ENCODE measurements at regions not wholly inside any gene's neighbourhood (a gene's known extent, or its start where the extent isn't known, plus 50 kb on each side); places are given as distances from the start of the nearest gene placed in this dataset.

DNA sequence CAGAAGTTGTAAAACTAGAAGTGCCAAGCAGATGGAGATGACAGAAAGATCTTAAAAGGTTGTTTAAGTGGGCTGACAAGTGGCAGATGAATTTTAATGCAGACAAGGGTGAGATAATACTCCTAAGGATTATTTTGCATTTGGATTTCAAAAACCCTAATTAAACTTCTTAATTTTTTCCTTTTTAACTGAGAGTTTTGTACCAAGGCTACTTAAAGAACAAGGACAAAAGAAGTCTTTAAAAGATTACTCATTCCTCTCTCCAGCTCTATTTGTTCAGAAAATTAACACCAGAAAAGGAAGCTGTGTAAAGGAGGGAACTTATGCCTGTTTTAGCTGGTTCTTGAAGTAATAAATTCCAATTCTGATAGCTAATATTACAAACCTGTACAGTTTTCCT lies 275.4 kb downstream of the ETNK1 start (continued):
- TF ChIP-seq, protein P1, sequence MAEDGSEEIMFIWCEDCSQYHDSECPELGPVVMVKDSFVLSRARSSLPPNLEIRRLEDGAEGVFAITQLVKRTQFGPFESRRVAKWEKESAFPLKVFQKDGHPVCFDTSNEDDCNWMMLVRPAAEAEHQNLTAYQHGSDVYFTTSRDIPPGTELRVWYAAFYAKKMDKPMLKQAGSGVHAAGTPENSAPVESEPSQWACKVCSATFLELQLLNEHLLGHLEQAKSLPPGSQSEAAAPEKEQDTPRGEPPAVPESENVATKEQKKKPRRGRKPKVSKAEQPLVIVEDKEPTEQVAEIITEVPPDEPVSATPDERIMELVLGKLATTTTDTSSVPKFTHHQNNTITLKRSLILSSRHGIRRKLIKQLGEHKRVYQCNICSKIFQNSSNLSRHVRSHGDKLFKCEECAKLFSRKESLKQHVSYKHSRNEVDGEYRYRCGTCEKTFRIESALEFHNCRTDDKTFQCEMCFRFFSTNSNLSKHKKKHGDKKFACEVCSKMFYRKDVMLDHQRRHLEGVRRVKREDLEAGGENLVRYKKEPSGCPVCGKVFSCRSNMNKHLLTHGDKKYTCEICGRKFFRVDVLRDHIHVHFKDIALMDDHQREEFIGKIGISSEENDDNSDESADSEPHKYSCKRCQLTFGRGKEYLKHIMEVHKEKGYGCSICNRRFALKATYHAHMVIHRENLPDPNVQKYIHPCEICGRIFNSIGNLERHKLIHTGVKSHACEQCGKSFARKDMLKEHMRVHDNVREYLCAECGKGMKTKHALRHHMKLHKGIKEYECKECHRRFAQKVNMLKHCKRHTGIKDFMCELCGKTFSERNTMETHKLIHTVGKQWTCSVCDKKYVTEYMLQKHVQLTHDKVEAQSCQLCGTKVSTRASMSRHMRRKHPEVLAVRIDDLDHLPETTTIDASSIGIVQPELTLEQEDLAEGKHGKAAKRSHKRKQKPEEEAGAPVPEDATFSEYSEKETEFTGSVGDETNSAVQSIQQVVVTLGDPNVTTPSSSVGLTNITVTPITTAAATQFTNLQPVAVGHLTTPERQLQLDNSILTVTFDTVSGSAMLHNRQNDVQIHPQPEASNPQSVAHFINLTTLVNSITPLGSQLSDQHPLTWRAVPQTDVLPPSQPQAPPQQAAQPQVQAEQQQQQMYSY (CRISPR knock-in tag; IDR thresholded peaks at IDR 0.05) = no peak
- TF ChIP-seq, protein P2, sequence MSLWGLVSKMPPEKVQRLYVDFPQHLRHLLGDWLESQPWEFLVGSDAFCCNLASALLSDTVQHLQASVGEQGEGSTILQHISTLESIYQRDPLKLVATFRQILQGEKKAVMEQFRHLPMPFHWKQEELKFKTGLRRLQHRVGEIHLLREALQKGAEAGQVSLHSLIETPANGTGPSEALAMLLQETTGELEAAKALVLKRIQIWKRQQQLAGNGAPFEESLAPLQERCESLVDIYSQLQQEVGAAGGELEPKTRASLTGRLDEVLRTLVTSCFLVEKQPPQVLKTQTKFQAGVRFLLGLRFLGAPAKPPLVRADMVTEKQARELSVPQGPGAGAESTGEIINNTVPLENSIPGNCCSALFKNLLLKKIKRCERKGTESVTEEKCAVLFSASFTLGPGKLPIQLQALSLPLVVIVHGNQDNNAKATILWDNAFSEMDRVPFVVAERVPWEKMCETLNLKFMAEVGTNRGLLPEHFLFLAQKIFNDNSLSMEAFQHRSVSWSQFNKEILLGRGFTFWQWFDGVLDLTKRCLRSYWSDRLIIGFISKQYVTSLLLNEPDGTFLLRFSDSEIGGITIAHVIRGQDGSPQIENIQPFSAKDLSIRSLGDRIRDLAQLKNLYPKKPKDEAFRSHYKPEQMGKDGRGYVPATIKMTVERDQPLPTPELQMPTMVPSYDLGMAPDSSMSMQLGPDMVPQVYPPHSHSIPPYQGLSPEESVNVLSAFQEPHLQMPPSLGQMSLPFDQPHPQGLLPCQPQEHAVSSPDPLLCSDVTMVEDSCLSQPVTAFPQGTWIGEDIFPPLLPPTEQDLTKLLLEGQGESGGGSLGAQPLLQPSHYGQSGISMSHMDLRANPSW (CRISPR knock-in tag; conservative IDR thresholded peaks at IDR 0.05; ENCODE audit: low read depth) = no peak

DNA sequence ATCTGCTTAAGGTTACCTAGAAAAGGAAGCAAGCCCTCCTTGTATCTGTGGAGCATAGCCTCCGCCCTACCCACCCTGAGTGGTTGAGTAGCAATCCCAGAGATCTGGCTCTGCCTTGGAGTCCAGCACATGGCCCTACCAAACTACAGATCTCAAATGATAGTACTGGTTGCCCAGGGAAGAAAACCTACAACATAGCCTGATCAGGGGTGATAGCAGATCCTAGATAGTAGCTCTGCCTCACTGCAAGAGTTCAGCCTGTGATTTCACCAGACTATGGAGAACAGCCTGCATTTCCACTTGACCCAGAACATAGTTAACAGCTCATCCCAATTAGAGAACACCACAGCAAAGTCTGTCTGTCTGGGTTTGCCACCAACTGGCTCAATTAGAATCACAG lies 279.5 kb downstream of the ETNK1 start:
- H3K27ac Mint-ChIP-seq = no peak overlapping the region
- H3K36me3 Mint-ChIP-seq = peaks cover 5% of the 10 kb centered on the region
- ATAC-seq (no peak), DNase-seq (ENCODE audit: low spot score) (no peak)
- H3K9me3 Mint-ChIP-seq = peaks cover 15% of the 10 kb centered on the region
- CTCF ChIA-PET = no interaction called here
- peaks cover 14% of the 10 kb centered on the region for H3K4me1 Mint-ChIP-seq
- POLR2A ChIA-PET = no interaction called here
- no peak overlapping the region for H3K4me3 Mint-ChIP-seq
- H3K27me3 Mint-ChIP-seq (ENCODE audit: low read depth) = no peaks in the 10 kb centered on the region
- no peak for TF ChIP-seq MXD4 (CRISPR knock-in tag; IDR thresholded peaks at IDR 0.05; ENCODE audit: borderline replicate concordance)
- TF ChIP-seq NR3C1 (CRISPR knock-in tag; conservative IDR thresholded peaks at IDR 0.05; ENCODE audit: low read depth) = no peak

DNA sequence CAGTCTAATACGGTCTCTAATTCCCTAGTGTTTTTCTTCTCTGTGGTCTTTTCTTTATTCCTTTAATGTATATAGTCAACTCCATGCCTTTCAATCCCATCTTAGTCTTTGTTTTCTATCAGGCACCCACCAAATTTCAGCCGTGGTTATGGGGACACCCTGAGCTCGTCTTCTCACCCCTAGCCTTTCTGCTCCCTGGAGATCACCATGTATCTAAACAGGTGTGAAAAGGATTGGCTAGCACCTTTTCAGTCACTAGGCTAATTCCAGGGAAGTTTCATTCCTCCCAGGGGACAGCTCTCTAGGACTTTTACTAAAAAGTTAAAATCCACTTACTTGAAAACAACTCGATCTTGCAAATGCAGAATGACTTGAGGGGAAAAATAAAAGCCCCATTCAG lies 291.3 kb downstream of the ETNK1 start:
- DNase-seq (ENCODE audit: low spot score) (no peak), ATAC-seq (no peak)
- H3K27ac Mint-ChIP-seq = peak overlapping the region; percentile 32; the same call in 1 of the 2 replicates
- 0 out of 2 replicates have a peak, but pooled peaks cover 3% of the 10 kb centered on the region for H3K36me3 Mint-ChIP-seq
- ChIA-PET POLR2A (no interaction called here), CTCF (no interaction called here)
- peaks cover 17% of the 10 kb centered on the region for H3K4me1 Mint-ChIP-seq
- no peak overlapping the region for H3K4me3 Mint-ChIP-seq
- no peaks in the 10 kb centered on the region; the same call in 1 of the 2 replicates for H3K27me3 Mint-ChIP-seq (ENCODE audit: low read depth)
- peaks cover 9% of the 10 kb centered on the region for H3K9me3 Mint-ChIP-seq
- TF ChIP-seq ZNF317 (CRISPR knock-in tag; IDR thresholded peaks at IDR 0.05; ENCODE audit: borderline replicate concordance, low read depth) (no peak), MYBL2 (CRISPR knock-in tag; IDR thresholded peaks at IDR 0.05) (no peak), TEAD4 (CRISPR knock-in tag; IDR thresholded peaks at IDR 0.05) (no peak)
- TF ChIP-seq, protein P3, sequence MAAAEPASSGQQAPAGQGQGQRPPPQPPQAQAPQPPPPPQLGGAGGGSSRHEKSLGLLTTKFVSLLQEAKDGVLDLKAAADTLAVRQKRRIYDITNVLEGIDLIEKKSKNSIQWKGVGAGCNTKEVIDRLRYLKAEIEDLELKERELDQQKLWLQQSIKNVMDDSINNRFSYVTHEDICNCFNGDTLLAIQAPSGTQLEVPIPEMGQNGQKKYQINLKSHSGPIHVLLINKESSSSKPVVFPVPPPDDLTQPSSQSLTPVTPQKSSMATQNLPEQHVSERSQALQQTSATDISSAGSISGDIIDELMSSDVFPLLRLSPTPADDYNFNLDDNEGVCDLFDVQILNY (CRISPR knock-in tag; IDR thresholded peaks at IDR 0.05) = no peak
- TF ChIP-seq, protein P4, sequence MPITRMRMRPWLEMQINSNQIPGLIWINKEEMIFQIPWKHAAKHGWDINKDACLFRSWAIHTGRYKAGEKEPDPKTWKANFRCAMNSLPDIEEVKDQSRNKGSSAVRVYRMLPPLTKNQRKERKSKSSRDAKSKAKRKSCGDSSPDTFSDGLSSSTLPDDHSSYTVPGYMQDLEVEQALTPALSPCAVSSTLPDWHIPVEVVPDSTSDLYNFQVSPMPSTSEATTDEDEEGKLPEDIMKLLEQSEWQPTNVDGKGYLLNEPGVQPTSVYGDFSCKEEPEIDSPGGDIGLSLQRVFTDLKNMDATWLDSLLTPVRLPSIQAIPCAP (CRISPR knock-in tag; IDR thresholded peaks at IDR 0.05) = no peak

DNA sequence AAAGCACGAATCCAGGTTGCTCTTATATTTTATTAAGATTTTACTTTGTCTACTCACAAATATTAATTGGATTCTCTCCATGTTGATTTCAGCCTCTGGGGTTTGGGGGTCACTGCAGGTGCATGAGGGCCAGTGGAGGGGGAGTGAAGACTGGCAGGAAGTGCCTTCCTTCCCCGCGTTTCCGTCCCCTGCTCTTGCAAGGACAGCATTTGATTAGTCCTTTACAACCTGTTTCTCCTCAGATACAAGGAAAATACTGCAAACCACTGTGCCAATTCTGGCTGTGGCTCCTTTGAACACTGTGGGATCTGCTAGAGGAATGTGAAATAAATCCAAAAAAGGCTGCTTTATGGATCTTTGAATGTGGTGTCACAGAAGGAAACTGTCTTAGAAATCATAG lies 291.8 kb downstream of the ETNK1 start:
- TF ChIP-seq FOXJ3 (CRISPR knock-in tag; IDR thresholded peaks at IDR 0.05; ENCODE audit: borderline replicate concordance) (no peak), NR1H2 (CRISPR knock-in tag; IDR thresholded peaks at IDR 0.05) (no peak), RORB (CRISPR knock-in tag; IDR thresholded peaks at IDR 0.05) (no peak), PRRX2 (CRISPR knock-in tag; IDR thresholded peaks at IDR 0.05) (no peak)
- TF ChIP-seq, protein P5, sequence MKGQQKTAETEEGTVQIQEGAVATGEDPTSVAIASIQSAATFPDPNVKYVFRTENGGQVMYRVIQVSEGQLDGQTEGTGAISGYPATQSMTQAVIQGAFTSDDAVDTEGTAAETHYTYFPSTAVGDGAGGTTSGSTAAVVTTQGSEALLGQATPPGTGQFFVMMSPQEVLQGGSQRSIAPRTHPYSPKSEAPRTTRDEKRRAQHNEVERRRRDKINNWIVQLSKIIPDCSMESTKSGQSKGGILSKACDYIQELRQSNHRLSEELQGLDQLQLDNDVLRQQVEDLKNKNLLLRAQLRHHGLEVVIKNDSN (CRISPR knock-in tag; IDR thresholded peaks at IDR 0.05) = no peak
- ATAC-seq = 0 out of 2 replicates have a peak, but pooled peaks have one; percentile 28
- H3K27me3 Mint-ChIP-seq (ENCODE audit: low read depth) = no peaks in the 10 kb centered on the region; the same call in 1 of the 2 replicates
- POLR2A ChIA-PET = no interaction called here
- no peak overlapping the region for H3K4me3 Mint-ChIP-seq
- H3K36me3 Mint-ChIP-seq = 0 out of 2 replicates have a peak, but pooled peaks cover 3% of the 10 kb centered on the region
- peaks cover 9% of the 10 kb centered on the region for H3K9me3 Mint-ChIP-seq
- no peak overlapping the region for H3K27ac Mint-ChIP-seq
- CTCF ChIA-PET = no interaction called here
- DNase-seq (ENCODE audit: low spot score) = no peak
- peaks cover 17% of the 10 kb centered on the region for H3K4me1 Mint-ChIP-seq
